Panc1 (cell line): ENCODE measurements at regions not wholly inside any gene's neighbourhood (a gene's known extent, or its start where the extent isn't known, plus 50 kb on each side); places are given as distances from the start of the nearest gene placed in this dataset.

Experiments
- ATAC-seq: fragments of 200-7000 bp; cut with Tn5 transposase; 2 replicates; pipeline ENCODE4 v1.9.1; 2020; ENCODE audit warnings: mild to moderate bottlenecking, moderate library complexity
- BruUV-seq: library from RNA; stranded (reverse); fragments of 400-500 nt; replicated peaks from 2 replicates; lab custom pipeline; 2021; lab: Mats Ljungman, UMichigan
- CTCF ChIA-PET: fragments of 300-600 bp; sonication (Branson Sonifier 250); formaldehyde crosslinking; loops from one replicate; lab custom pipeline; 2022; ENCODE audit warnings: antibody characterized with exemption; lab: Charles Lee
- POLR2A ChIA-PET: fragments of 300-600 bp; sonication (Branson Sonifier 250); formaldehyde crosslinking; loops from one replicate; lab custom pipeline; 2022; ENCODE audit warnings: antibody characterized with exemption; lab: Charles Lee
- DNase-seq: peaks from one replicate; pipeline ENCODE4 v3.0.0-alpha.2; 2010; ENCODE audit warnings: low read depth, low spot score
- H3K27ac ChIP-seq: 2 replicates; pipeline ENCODE4 v1.5.1; 2011; ENCODE audit warnings: mild to moderate bottlenecking, low read length, inconsistent platforms
- H3K27me3 ChIP-seq: fragments of 200-500 bp; sonication (Bioruptor generic); 2 replicates; pipeline ENCODE4 v1.6.0; 2014; ENCODE audit warnings: low read length, inconsistent platforms; ENCODE audit not compliant: control insufficient read depth, insufficient read depth
- H3K36me3 ChIP-seq: fragments of 200-500 bp; sonication (Bioruptor generic); 2 replicates; pipeline ENCODE4 v1.5.1; 2014; ENCODE audit warnings: inconsistent platforms, mild to moderate bottlenecking, low read length, moderate library complexity; ENCODE audit not compliant: control insufficient read depth, insufficient read depth
- H3K4me1 ChIP-seq: 2 replicates; pipeline ENCODE4 v1.5.1; 2011; ENCODE audit warnings: inconsistent platforms, mild to moderate bottlenecking, low read length, moderate library complexity; ENCODE audit not compliant: control insufficient read depth, insufficient read depth
- H3K4me3 ChIP-seq, 2 experiments: 2 replicates each; pipeline ENCODE4 v1.5.1; 2011 to 2012; ENCODE audit warnings: low read depth in 2 of 2, low read length in 2 of 2, mild to moderate bottlenecking in 2 of 2, inconsistent platforms in 1 of 2, moderate library complexity in 1 of 2
- H3K9me3 ChIP-seq: fragments of 200-500 bp; sonication (Bioruptor generic); 2 replicates; pipeline ENCODE4 v1.5.1; 2014; ENCODE audit warnings: low read depth, mild to moderate bottlenecking, inconsistent platforms, low read length, moderate library complexity; ENCODE audit not compliant: control insufficient read depth, insufficient read depth
- CTCF ChIP-seq: fragments of 450-650 bp; IDR thresholded peaks from 2 replicates; pipeline ENCODE4 v1.5.1; 2017; ENCODE audit warnings: mild to moderate bottlenecking
- POLR2AphosphoS5 ChIP-seq: IDR thresholded peaks from 2 replicates; pipeline ENCODE4 v1.6.1; 2012; ENCODE audit warnings: mild to moderate bottlenecking, low read depth, low read length, moderate library complexity
- REST ChIP-seq, 2 experiments: IDR thresholded peaks; 2 replicates each; pipeline ENCODE4 v1.6.1; 2011 to 2012; ENCODE audit warnings: low read depth in 2 of 2, control low read depth in 1 of 2, low read length in 1 of 2, mild to moderate bottlenecking in 1 of 2, moderate library complexity in 1 of 2; ENCODE audit not compliant: insufficient read depth in 1 of 2
- SIN3A ChIP-seq: IDR thresholded peaks from 2 replicates; pipeline ENCODE4 v1.6.1; 2012; ENCODE audit warnings: low read depth, mild to moderate bottlenecking, low read length, moderate library complexity, borderline replicate concordance; ENCODE audit not compliant: insufficient read depth
- TCF7L2 ChIP-seq: IDR thresholded peaks from 2 replicates; pipeline ENCODE4 v1.6.1; 2011; ENCODE audit warnings: mild to moderate bottlenecking, low read depth, low read length, inconsistent platforms
- in situ Hi-C: cut with HindIII; loops from 2 replicates; pipeline ENCODE4 v1.10.0; 2016; ENCODE audit warnings: low sequenced_read_pairs, low pct_unique_long_range_greater_than_20kb
- intact Hi-C: fragments of 100-400 bp; cut with micrococcal nuclease; formaldehyde crosslinking; loops from one replicate; pipeline ENCODE4 v1.10.0; 2022; ENCODE audit not compliant: unreplicated experiment

GRCh38 chr3:159922193-159922840 lies 66.3 kb upstream of the IL12A start:
- Histone ChIP-seq H3K36me3 (no peaks in the 10 kb centered on the region), H3K9me3 (no peaks in the 10 kb centered on the region; the same call in 1 of the 2 replicates), H3K27me3 (no peaks in the 10 kb centered on the region), H3K4me1 (no peaks in the 10 kb centered on the region), H3K4me3 (no peak overlapping the region), H3K27ac (no peak overlapping the region)
- TF ChIP-seq SIN3A (no peak), REST (IDR thresholded peaks at IDR 0.05; ENCODE audit: insufficient read depth in 1 of 2, low read depth in 2 of 2, low read length in 1 of 2) (no peak), TCF7L2 (no peak), POLR2AphosphoS5 (no peak), CTCF (no peak)
- ChIA-PET CTCF (no interaction called here), POLR2A (no interaction called here)
- DNase-seq (no peak), ATAC-seq (no peak)
- in situ Hi-C loops (no loop called here), intact Hi-C loops (no loop called here)
- no TSS peak for BruUV-seq

GRCh38 chr3:159922861-159923312 lies 65.7 kb upstream of the IL12A start:
- no peaks in the 10 kb centered on the region for H3K4me1 ChIP-seq
- intact Hi-C loops (no loop called here), in situ Hi-C loops (no loop called here)
- CTCF ChIA-PET = no interaction called here
- H3K4me3 ChIP-seq = no peak overlapping the region
- no peak overlapping the region for H3K27ac ChIP-seq
- TF ChIP-seq REST (IDR thresholded peaks at IDR 0.05; ENCODE audit: insufficient read depth in 1 of 2, low read depth in 2 of 2, low read length in 1 of 2) (no peak), TCF7L2 (no peak), CTCF (no peak), POLR2AphosphoS5 (no peak), SIN3A (no peak)
- no peaks in the 10 kb centered on the region for H3K27me3 ChIP-seq
- H3K36me3 ChIP-seq = no peaks in the 10 kb centered on the region
- POLR2A ChIA-PET = no interaction called here
- no TSS peak for BruUV-seq
- no peak for ATAC-seq
- no peaks in the 10 kb centered on the region; the same call in 1 of the 2 replicates for H3K9me3 ChIP-seq
- no peak for DNase-seq
